MM.1S (cell line): ENCODE measurements at regions not wholly inside any gene's neighbourhood (a gene's known extent, or its start where the extent isn't known, plus 50 kb on each side); places are given as distances from the start of the nearest gene placed in this dataset.

Source experiments
- CTCF ChIP-seq: fragments of 300-600 bp; sonication (generic); IDR thresholded peaks from 2 replicates; pipeline ENCODE4 v1.5.1; 2016; ENCODE audit warnings: antibody characterized with exemption, low read length, mixed read lengths
- EZH2 ChIP-seq: fragments of 300-600 bp; sonication (generic); optimal IDR thresholded peaks from 2 replicates; pipeline ENCODE3; 2017; ENCODE audit warnings: low read depth, mild to moderate bottlenecking, antibody characterized with exemption, low read length, mixed read lengths

GRCh38 chr4:150012851-150013360 lies 65.3 kb upstream of the DCLK2 start:
- TF ChIP-seq CTCF (no peak), EZH2 (no peak)
